ENCODE measurements at regions not wholly inside any gene's neighbourhood (a gene's known extent, or its start where the extent isn't known, plus 50 kb on each side); places are given as distances from the start of the nearest gene placed in this dataset.

DNA sequence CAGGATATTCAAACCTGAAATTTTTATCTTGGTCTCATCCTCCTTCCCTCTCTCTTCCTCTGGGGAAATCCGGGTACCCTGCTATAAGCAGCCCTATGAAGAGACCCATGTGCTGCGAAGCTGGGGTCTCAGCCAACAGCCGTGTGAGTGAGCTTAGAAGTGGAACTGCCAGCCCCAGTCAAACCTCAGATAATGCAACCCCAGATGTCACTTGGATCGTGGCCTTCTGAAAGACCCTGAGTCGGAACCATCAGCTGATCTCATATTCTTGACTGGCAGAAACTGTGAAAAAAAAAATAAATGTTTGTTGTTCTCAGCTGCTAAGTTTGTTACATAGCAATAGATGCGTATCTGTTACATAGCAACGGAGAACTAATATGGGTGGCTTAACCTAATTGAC, 198.1 kb upstream of the NPY2R start:
- Histone ChIP-seq H3K27ac (no peak overlapping the region), H3K36me3 (no peaks in the 10 kb centered on the region), H3K9me3 (peaks cover 0 to 6% (median 0%) of the 10 kb centered on the region in 4 donors), H3K27me3 (no peaks in the 10 kb centered on the region), H3K4me1 (no peaks in the 10 kb centered on the region), H3K4me3 (no peak overlapping the region)
- intact Hi-C loops (cut with DNase I), result no loop called here
- no peak for DNase-seq
- TF ChIP-seq EP300 (IDR thresholded peaks at IDR 0.05), result no peak
- WGBS, 2 donors, result 90 to 92% methylated on average over 7 of the region's 7 CpGs

DNA sequence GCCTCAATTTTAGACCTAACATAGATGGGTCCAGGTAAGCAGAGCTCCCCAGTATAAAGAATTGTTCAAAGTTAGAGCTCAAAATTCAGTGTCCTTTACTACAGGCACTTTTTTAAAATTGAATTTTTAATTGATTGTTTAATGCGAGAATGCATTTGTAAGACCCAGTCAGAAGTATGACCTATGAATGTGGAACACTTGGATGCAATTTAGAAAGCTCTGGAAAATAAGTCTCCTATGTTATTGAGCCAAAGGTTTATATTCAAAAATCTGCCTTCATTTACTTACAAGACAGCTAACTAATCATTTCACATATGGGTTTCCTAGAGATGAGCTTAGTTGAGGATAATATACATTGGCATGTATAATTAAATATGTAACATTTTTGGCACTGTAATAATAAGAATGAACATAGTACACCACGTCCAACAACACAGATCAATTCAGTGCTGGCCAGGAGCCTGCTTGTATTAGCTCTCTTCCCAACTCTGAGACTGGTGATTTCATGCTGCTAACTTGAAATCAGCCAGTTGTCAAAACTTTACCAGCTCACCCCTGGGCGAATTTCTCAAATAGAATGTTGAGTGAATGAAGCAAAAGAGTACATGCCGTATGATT, 197.2 kb upstream of the NPY2R start:
- Histone ChIP-seq H3K27me3 (no peaks in the 10 kb centered on the region), H3K4me3 (no peak overlapping the region), H3K9me3 (peaks cover 0 to 6% (median 0%) of the 10 kb centered on the region in 4 donors), H3K27ac (no peak overlapping the region), H3K4me1 (no peaks in the 10 kb centered on the region), H3K36me3 (no peaks in the 10 kb centered on the region)
- WGBS, 2 donors, result 65 to 76% methylated on average over 4 of the region's 4 CpGs
- DNase-seq, result no peak
- intact Hi-C loops (cut with DNase I), result no loop called here
- TF ChIP-seq POLR2AphosphoS5 (IDR thresholded peaks at IDR 0.05) (no peak), POLR2A (IDR thresholded peaks at IDR 0.05) (no peak), EP300 (IDR thresholded peaks at IDR 0.05) (no peak)
- TF ChIP-seq, protein P1, sequence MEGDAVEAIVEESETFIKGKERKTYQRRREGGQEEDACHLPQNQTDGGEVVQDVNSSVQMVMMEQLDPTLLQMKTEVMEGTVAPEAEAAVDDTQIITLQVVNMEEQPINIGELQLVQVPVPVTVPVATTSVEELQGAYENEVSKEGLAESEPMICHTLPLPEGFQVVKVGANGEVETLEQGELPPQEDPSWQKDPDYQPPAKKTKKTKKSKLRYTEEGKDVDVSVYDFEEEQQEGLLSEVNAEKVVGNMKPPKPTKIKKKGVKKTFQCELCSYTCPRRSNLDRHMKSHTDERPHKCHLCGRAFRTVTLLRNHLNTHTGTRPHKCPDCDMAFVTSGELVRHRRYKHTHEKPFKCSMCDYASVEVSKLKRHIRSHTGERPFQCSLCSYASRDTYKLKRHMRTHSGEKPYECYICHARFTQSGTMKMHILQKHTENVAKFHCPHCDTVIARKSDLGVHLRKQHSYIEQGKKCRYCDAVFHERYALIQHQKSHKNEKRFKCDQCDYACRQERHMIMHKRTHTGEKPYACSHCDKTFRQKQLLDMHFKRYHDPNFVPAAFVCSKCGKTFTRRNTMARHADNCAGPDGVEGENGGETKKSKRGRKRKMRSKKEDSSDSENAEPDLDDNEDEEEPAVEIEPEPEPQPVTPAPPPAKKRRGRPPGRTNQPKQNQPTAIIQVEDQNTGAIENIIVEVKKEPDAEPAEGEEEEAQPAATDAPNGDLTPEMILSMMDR (IDR thresholded peaks at IDR 0.05), result no peak

DNA sequence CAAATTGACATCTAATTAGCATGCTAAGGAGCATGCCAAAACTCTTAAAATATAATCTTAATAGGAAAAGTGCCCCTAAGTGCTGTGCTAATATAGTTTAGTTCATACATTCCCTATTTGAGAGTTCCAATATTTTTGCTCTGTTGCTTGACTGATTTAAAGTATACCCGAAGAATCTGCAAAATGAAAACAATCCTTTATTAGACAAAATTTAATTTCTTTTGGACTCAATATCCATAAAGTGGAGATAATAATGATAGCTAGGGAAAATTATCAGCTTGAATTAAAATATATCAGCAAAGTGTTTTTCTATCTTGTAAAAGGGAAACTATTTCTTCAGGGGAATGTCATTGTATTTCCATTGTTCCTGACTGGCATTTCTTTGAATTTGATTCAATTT, 196.0 kb upstream of the NPY2R start:
- Histone ChIP-seq H3K4me1 (no peaks in the 10 kb centered on the region), H3K27ac (no peak overlapping the region), H3K36me3 (no peaks in the 10 kb centered on the region), H3K9me3 (peaks cover 0 to 6% (median 0%) of the 10 kb centered on the region in 4 donors), H3K27me3 (no peaks in the 10 kb centered on the region), H3K4me3 (no peak overlapping the region)
- no peak for TF ChIP-seq POLR2AphosphoS5 (IDR thresholded peaks at IDR 0.05)
- no peak for TF ChIP-seq EP300 (IDR thresholded peaks at IDR 0.05)
- DNase-seq, result no peak
- intact Hi-C loops (cut with DNase I), result no loop called here
- WGBS, 2 donors, result 86 to 91% methylated on average over 1 of the region's 1 CpG

DNA sequence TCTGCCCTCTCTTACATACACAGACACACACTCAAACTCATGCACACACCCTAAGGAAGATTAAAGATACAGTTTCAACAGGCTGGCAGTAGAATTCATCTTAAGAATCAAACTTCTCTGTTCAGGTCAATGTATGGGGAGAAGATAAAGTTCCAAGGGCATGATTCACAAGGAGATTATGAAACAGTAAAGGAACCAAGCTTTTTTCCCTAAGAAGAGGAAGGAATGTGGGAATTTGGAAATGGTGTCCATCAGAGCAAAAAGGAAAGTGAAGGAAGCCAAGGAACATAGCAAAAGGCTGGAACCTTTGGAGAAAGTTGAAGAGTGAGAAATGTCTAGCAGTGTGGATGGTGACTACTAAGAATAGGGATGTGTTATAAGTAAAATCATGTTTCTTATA, 191.0 kb upstream of the NPY2R start:
- H3K4me1 ChIP-seq, result no peaks in the 10 kb centered on the region
- no peak overlapping the region for H3K4me3 ChIP-seq
- no peaks in the 10 kb centered on the region for H3K27me3 ChIP-seq
- TF ChIP-seq POLR2A (IDR thresholded peaks at IDR 0.05), result no peak
- no peak for TF ChIP-seq EP300 (IDR thresholded peaks at IDR 0.05)
- TF ChIP-seq, protein P1 (IDR thresholded peaks at IDR 0.05), result no peak
- no peak for TF ChIP-seq POLR2AphosphoS5 (IDR thresholded peaks at IDR 0.05)
- intact Hi-C loops (cut with DNase I), result no loop called here
- DNase-seq, result no peak
- H3K9me3 ChIP-seq, result peaks cover 0 to 6% (median 0%) of the 10 kb centered on the region in 4 donors
- H3K27ac ChIP-seq, result no peak overlapping the region
- H3K36me3 ChIP-seq, result no peaks in the 10 kb centered on the region

DNA sequence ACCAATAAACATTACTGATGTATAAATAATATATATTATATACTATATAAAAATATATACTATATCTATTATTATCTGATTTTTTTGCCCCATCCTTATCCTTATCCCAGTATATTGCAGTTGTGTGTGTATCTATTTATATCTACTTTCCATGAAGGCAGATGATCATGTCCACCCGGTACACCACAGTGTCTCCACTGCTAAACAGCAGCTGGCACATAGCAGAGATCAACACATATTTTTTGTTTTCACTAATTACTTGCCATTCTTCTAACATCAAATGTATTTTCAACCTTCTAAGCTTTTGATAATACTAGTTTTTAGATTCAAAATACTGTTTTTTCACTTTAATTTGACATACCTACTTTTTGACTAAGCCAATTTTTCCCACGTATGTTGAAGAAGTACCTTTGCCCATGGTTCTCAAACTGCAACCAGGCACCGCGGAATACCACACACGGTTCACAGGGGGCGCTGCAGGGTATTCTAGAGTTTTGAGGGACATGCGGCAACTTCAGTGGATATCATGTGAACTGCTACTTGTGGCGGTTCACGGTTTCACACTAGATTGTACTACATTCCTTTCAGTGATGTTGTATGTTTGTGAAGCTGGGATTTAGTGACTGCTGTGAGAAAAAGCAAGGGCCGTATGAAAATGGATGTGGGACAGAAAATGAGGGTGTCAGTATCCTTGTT, 182.5 kb upstream of the NPY2R start:
- H3K27ac ChIP-seq, result no peak overlapping the region
- no peaks in the 10 kb centered on the region for H3K36me3 ChIP-seq
- 21 to 31% methylated on average over 10 of the region's 10 CpGs for WGBS, 2 donors
- H3K4me3 ChIP-seq, result no peak overlapping the region
- no peaks in the 10 kb centered on the region for H3K4me1 ChIP-seq
- no peaks in the 10 kb centered on the region for H3K27me3 ChIP-seq
- no peaks in the 10 kb centered on the region for H3K9me3 ChIP-seq
- no peak for TF ChIP-seq POLR2AphosphoS5 (IDR thresholded peaks at IDR 0.05)
- TF ChIP-seq, protein P1 (IDR thresholded peaks at IDR 0.05), result peak in 1 of 4 experiments; percentile 13
- intact Hi-C loops (cut with DNase I), result no loop called here
- DNase-seq, result no peak

DNA sequence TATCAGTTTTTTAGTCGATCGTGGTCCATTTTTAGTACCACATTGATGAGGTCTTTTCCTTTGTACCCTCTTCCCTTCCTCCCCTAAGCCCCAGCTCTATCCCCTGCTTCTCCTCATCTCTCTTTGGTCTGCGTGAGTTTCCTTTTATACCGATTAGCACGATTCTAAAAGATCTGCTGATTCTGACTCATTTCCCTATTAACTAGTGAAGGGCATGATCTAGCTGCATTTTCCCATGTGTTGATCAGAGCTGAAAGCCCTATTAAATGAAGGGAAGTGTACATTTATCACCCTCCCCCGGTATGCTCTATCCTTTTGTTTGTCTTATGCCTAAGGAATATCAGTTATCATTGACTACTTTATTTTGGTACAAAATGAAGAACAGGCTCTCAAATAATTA, 181.7 kb upstream of the NPY2R start:
- TF ChIP-seq, protein P1 (IDR thresholded peaks at IDR 0.05), result no peak
- TF ChIP-seq POLR2A (IDR thresholded peaks at IDR 0.05) (no peak), EP300 (IDR thresholded peaks at IDR 0.05) (no peak), POLR2AphosphoS5 (IDR thresholded peaks at IDR 0.05) (no peak)
- Histone ChIP-seq H3K27me3 (no peaks in the 10 kb centered on the region), H3K36me3 (no peaks in the 10 kb centered on the region), H3K27ac (no peak overlapping the region), H3K4me1 (no peaks in the 10 kb centered on the region), H3K9me3 (no peaks in the 10 kb centered on the region), H3K4me3 (no peak overlapping the region)
- 83 to 88% methylated on average over 6 of the region's 6 CpGs for WGBS, 2 donors
- DNase-seq, result no peak
- intact Hi-C loops (cut with DNase I), result no loop called here
